ENCODE measurements at regions not wholly inside any gene's neighbourhood (a gene's known extent, or its start where the extent isn't known, plus 50 kb on each side); places are given as distances from the start of the nearest gene placed in this dataset.

DNA sequence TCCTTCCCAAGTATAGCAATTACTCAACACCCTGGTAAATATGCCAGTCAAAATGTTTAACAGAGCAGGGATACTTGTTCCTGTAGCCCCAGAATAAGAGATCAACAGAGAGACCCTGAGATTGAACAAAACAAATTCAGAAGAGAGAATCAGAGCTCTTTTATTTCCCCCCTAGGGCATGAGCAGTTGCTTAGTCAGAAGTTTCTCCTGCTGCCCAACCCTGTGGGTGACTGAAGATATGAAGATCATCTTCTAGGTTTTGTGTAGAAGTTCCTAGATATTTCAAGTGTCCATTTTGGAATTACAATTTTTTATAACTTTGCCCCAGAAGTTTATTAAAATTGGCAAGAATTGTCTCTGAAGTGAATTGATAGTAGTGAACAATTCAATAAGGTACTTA, 59.1 kb upstream of the RXFP1 start:
- no peaks in the 10 kb centered on the region for H3F3A ChIP-seq (ENCODE audit: control insufficient read depth, insufficient read depth)
- no peaks in the 10 kb centered on the region for H3K9me2 ChIP-seq (replicated peaks; ENCODE audit: control insufficient read depth, low read length)
- H3K9me3 ChIP-seq (ENCODE audit: control insufficient read depth, insufficient read depth, low read length), result no peaks in the 10 kb centered on the region
- no peaks in the 10 kb centered on the region for H3K4me1 ChIP-seq (ENCODE audit: control insufficient read depth, low read length)
- no peak overlapping the region for H3K4me2 ChIP-seq (ENCODE audit: low read length)
- H3K27me3 ChIP-seq (ENCODE audit: control insufficient read depth, low read length), result no peaks in the 10 kb centered on the region
- no peaks in the 10 kb centered on the region for H4K20me1 ChIP-seq (ENCODE audit: control insufficient read depth, insufficient read depth, low read depth, low read length)
- no peaks in the 10 kb centered on the region for H3K36me3 ChIP-seq (ENCODE audit: control insufficient read depth, low read length)
- no peak overlapping the region for H3K27ac ChIP-seq (ENCODE audit: low read depth, low read length)
- no peak for TF ChIP-seq CTCF (IDR thresholded peaks at IDR 0.05; ENCODE audit: low read depth, low read length, poor library complexity, severe bottlenecking)
- TF ChIP-seq EZH2phosphoT487 (IDR thresholded peaks at IDR 0.05; ENCODE audit: borderline replicate concordance, low read length), result no peak
- H3K4me3 ChIP-seq (ENCODE audit: low read length), result no peak overlapping the region
- H3K79me2 ChIP-seq (ENCODE audit: control insufficient read depth, low read length), result no peaks in the 10 kb centered on the region

Measured in DOHH2 (cell line).